Right lung (tissue), 2 donors: ENCODE measurements at regions not wholly inside any gene's neighbourhood (a gene's known extent, or its start where the extent isn't known, plus 50 kb on each side); places are given as distances from the start of the nearest gene placed in this dataset.

Experiments used
- DNase-seq, 2 donors: peaks; one replicate each; pipeline ENCODE4 v3.0.0-alpha.2; 2013

GRCh38 chr5:174410716-174411478, 313.5 kb upstream of the MSX2 start:
- no peak for DNase-seq

- no peak for DNase-seq
Measured at GRCh38 chr5:174411479-174411819, 312.9 kb upstream of the MSX2 start.

- DNase-seq: no peak
Measured at GRCh38 chr5:174412374-174412773, 312.0 kb upstream of the MSX2 start.

- no peak for DNase-seq
Measured at GRCh38 chr5:174412941-174413340, 311.4 kb upstream of the MSX2 start.

GRCh38 chr5:174413567-174414314, 310.6 kb upstream of the MSX2 start:
- no peak for DNase-seq

- DNase-seq: no peak
Measured at GRCh38 chr5:174414315-174414710, 310.1 kb upstream of the MSX2 start.

GRCh38 chr5:174418809-174419539, 305.4 kb upstream of the MSX2 start:
- DNase-seq: no peak

- peak; percentile 85 to 92 for DNase-seq
Measured at GRCh38 chr5:174419540-174420132, 304.7 kb upstream of the MSX2 start.

GRCh38 chr5:174420651-174421407, 303.6 kb upstream of the MSX2 start:
- DNase-seq: no peak

GRCh38 chr5:174421408-174421805, 303.0 kb upstream of the MSX2 start:
- DNase-seq: no peak

GRCh38 chr5:174423558-174423957, 300.8 kb upstream of the MSX2 start:
- DNase-seq: no peak

- no peak for DNase-seq
Measured at GRCh38 chr5:174424219-174425053, 299.9 kb upstream of the MSX2 start.

GRCh38 chr5:174425271-174425963, 299.0 kb upstream of the MSX2 start:
- no peak for DNase-seq

GRCh38 chr5:174425964-174426290, 298.5 kb upstream of the MSX2 start:
- no peak for DNase-seq

- no peak for DNase-seq
Measured at GRCh38 chr5:174426388-174426787, 298.0 kb upstream of the MSX2 start.

- no peak for DNase-seq
Measured at GRCh38 chr5:174426851-174427250, 297.5 kb upstream of the MSX2 start.

- DNase-seq: no peak
Measured at GRCh38 chr5:174427304-174427703, 297.1 kb upstream of the MSX2 start.

- no peak for DNase-seq
Measured at GRCh38 chr5:174428895-174429294, 295.5 kb upstream of the MSX2 start.

- DNase-seq: no peak
Measured at GRCh38 chr5:174430940-174431339, 293.4 kb upstream of the MSX2 start.

GRCh38 chr5:174431504-174431903, 292.9 kb upstream of the MSX2 start:
- DNase-seq: no peak
